Osteoblast (primary cell): ENCODE measurements at regions not wholly inside any gene's neighbourhood (a gene's known extent, or its start where the extent isn't known, plus 50 kb on each side); places are given as distances from the start of the nearest gene placed in this dataset.
"Not testable (repeated sequence)": the region's sequence is repeated elsewhere in the genome, so short reads cannot be mapped to it uniquely, and the experiment has no call there.

Experiments
- DNase-seq: peaks from one replicate; pipeline ENCODE4 v3.0.0; 2011; ENCODE audit warnings: low spot score, mixed read lengths; ENCODE audit not compliant: insufficient read length; ENCODE audit errors: missing footprints
- H2AFZ ChIP-seq: 2 replicates; pipeline ENCODE4 v1.6.0; 2011; ENCODE audit warnings: mild to moderate bottlenecking, low read length
- H3K27ac ChIP-seq: 2 replicates; pipeline ENCODE4 v1.5.1; 2011; ENCODE audit warnings: mild to moderate bottlenecking, low read depth, low read length, moderate library complexity
- H3K27me3 ChIP-seq: 2 replicates; pipeline ENCODE4 v1.6.0; 2012; ENCODE audit warnings: mild to moderate bottlenecking, control low read depth, inconsistent platforms, low read length, moderate library complexity; ENCODE audit not compliant: insufficient read depth
- H3K36me3 ChIP-seq: 2 replicates; pipeline ENCODE4 v1.5.1; 2011; ENCODE audit warnings: mild to moderate bottlenecking, low read length, control low read depth, moderate library complexity; ENCODE audit not compliant: insufficient read depth
- H3K4me1 ChIP-seq: 2 replicates; pipeline ENCODE4 v1.5.1; 2011; ENCODE audit warnings: mild to moderate bottlenecking, low read length, control low read depth, moderate library complexity; ENCODE audit not compliant: insufficient read depth
- H3K4me2 ChIP-seq: 2 replicates; pipeline ENCODE4 v1.6.0; 2011; ENCODE audit warnings: mild to moderate bottlenecking, low read length; ENCODE audit not compliant: insufficient read depth
- H3K4me3 ChIP-seq: fragments of 200-600 bp; sonication (generic); 3 replicates; pipeline ENCODE4 v1.5.1; 2012; ENCODE audit warnings: mild to moderate bottlenecking, low read length, inconsistent platforms; ENCODE audit not compliant: insufficient read depth
- H3K79me2 ChIP-seq: 2 replicates; pipeline ENCODE4 v1.6.0; 2012; ENCODE audit warnings: mild to moderate bottlenecking, low read length, control low read depth, inconsistent platforms; ENCODE audit not compliant: insufficient read depth
- H3K9me3 ChIP-seq: 2 replicates; pipeline ENCODE4 v1.5.1; 2011; ENCODE audit warnings: low read depth, low read length, control low read depth
- H4K20me1 ChIP-seq: 2 replicates; pipeline ENCODE4 v1.6.0; 2012; ENCODE audit warnings: mild to moderate bottlenecking, low read length, control low read depth; ENCODE audit not compliant: insufficient read depth
- CTCF ChIP-seq: IDR thresholded peaks from 2 replicates; pipeline ENCODE4 v1.5.1; 2011; ENCODE audit warnings: mild to moderate bottlenecking, low read depth, low read length, moderate library complexity; ENCODE audit errors: extremely low read depth

GRCh38 chr4:118424062-118424461 is 71.3 kb upstream of the PRSS12 start:
- H2AFZ ChIP-seq, H3K4me1 ChIP-seq, H4K20me1 ChIP-seq, H3K27ac ChIP-seq, H3K27me3 ChIP-seq, H3K9me3 ChIP-seq, H3K79me2 ChIP-seq, H3K36me3 ChIP-seq, H3K4me3 ChIP-seq: not testable (repeated sequence)
- peak; percentile 25 for DNase-seq
- TF ChIP-seq CTCF: peak; percentile 43
- H3K4me2 ChIP-seq: peak overlapping the region; percentile 51

GRCh38 chr4:118428881-118429280 is 76.1 kb upstream of the PRSS12 start:
- DNase-seq, H3K4me2 ChIP-seq, H2AFZ ChIP-seq: not testable (repeated sequence)

GRCh38 chr4:118432359-118432758 is 79.6 kb upstream of the PRSS12 start:
- not testable (repeated sequence) for H3K79me2 ChIP-seq, H3K36me3 ChIP-seq, H3K27ac ChIP-seq, H3K4me2 ChIP-seq, H2AFZ ChIP-seq, H3K9me3 ChIP-seq, H3K4me1 ChIP-seq, H3K27me3 ChIP-seq, DNase-seq, H3K4me3 ChIP-seq, H4K20me1 ChIP-seq

More at GRCh38 chr4:118428881-118429280, 76.1 kb upstream of the PRSS12 start:
- not testable (repeated sequence) for H3K36me3 ChIP-seq, H3K9me3 ChIP-seq, H3K27me3 ChIP-seq, H3K4me1 ChIP-seq, H4K20me1 ChIP-seq, H3K27ac ChIP-seq, H3K4me3 ChIP-seq, H3K79me2 ChIP-seq

GRCh38 chr4:118433612-118434375 is 81.0 kb upstream of the PRSS12 start:
- not testable (repeated sequence) for H3K9me3 ChIP-seq, H4K20me1 ChIP-seq, H3K27me3 ChIP-seq, H3K79me2 ChIP-seq, H3K36me3 ChIP-seq, H3K4me3 ChIP-seq, H3K4me1 ChIP-seq, H2AFZ ChIP-seq, DNase-seq, H3K4me2 ChIP-seq, H3K27ac ChIP-seq

- not testable (repeated sequence) for H3K27ac ChIP-seq, H3K79me2 ChIP-seq, H3K4me2 ChIP-seq, H3K9me3 ChIP-seq, H3K27me3 ChIP-seq, DNase-seq, H3K36me3 ChIP-seq, H3K4me1 ChIP-seq, H2AFZ ChIP-seq, H3K4me3 ChIP-seq, H4K20me1 ChIP-seq
Measured at GRCh38 chr4:118435415-118435814, 82.6 kb upstream of the PRSS12 start.

- H3K79me2 ChIP-seq, H3K27ac ChIP-seq, H3K36me3 ChIP-seq, H4K20me1 ChIP-seq, DNase-seq, H3K4me1 ChIP-seq, H2AFZ ChIP-seq, H3K9me3 ChIP-seq, H3K4me2 ChIP-seq, H3K4me3 ChIP-seq, H3K27me3 ChIP-seq: not testable (repeated sequence)
Measured at GRCh38 chr4:118442115-118442837, 89.5 kb upstream of the PRSS12 start.

- H3K27ac ChIP-seq, H2AFZ ChIP-seq, H3K4me1 ChIP-seq, H3K27me3 ChIP-seq, H4K20me1 ChIP-seq, H3K79me2 ChIP-seq, H3K36me3 ChIP-seq, H3K9me3 ChIP-seq, H3K4me2 ChIP-seq, H3K4me3 ChIP-seq: not testable (repeated sequence)
- DNase-seq: peak; percentile 8
Measured at GRCh38 chr4:118447397-118447796, 94.6 kb upstream of the PRSS12 start.

GRCh38 chr4:118454857-118455256 is 102.1 kb upstream of the PRSS12 start:
- H3K4me2 ChIP-seq, H2AFZ ChIP-seq, H3K27ac ChIP-seq, H3K27me3 ChIP-seq, H3K9me3 ChIP-seq, DNase-seq, H3K36me3 ChIP-seq, H4K20me1 ChIP-seq, H3K79me2 ChIP-seq, H3K4me3 ChIP-seq, H3K4me1 ChIP-seq: not testable (repeated sequence)
